HepG2 (cell line): ENCODE measurements at regions not wholly inside any gene's neighbourhood (a gene's known extent, or its start where the extent isn't known, plus 50 kb on each side); places are given as distances from the start of the nearest gene placed in this dataset.

ENCODE experiments used
- ATAC-seq: fragments of 200-7000 bp; cut with Tn5 transposase; 3 replicates; pipeline ENCODE4 v1.9.1; 2020; ENCODE audit warnings: mild to moderate bottlenecking, moderate library complexity
- BruUV-seq: library from RNA; stranded (reverse); fragments of 400-500 nt; replicated peaks from 2 replicates; lab custom pipeline; 2021; lab: Mats Ljungman, UMichigan
- CTCF ChIA-PET: fragments of 300-600 bp; formaldehyde crosslinking; extraction: SDS; loops from one replicate; lab custom pipeline; 2021; ENCODE audit warnings: low total read pairs, inconsistent platforms, low intra/inter-chr PET ratio; lab: Yijun Ruan, JAX
- POLR2A ChIA-PET: fragments of 350-600 bp; sonication (Branson Sonifier 250); formaldehyde crosslinking; loops from one replicate; lab custom pipeline; 2020; ENCODE audit warnings: antibody characterized with exemption, inconsistent platforms; lab: Yijun Ruan, JAX
- DNase-seq: peaks from one replicate; pipeline ENCODE4 v3.0.0-alpha.2; 2015; ENCODE audit warnings: low spot score
- FAIRE-seq: peaks from 3 replicates; lab custom pipeline; 2011; peaks lifted over from hg19 to GRCh38; lab: Jason Lieb, UNC
- H2AFZ ChIP-seq: one replicate; pipeline ENCODE4 v1.6.1; 2011; ENCODE audit warnings: low read length, inconsistent platforms
- H3K27ac ChIP-seq: fragments of 300-600 bp; 3 replicates; pipeline ENCODE4 v1.8.0; 2011; ENCODE audit warnings: mixed run types, mild to moderate bottlenecking, mixed read lengths, low read length, inconsistent platforms; ENCODE audit not compliant: insufficient read depth; ENCODE audit errors: extremely low read length
- H3K27me3 ChIP-seq, 2 experiments: fragments of 200-600 bp in 1 of 2; 2 replicates in 1 of 2; 3 replicates in 1 of 2; pipeline versions ENCODE4 v1.6.0 to v1.8.0; 2011; ENCODE audit warnings: low read length in 2 of 2, mild to moderate bottlenecking in 2 of 2, moderate library complexity in 2 of 2, inconsistent platforms in 1 of 2; ENCODE audit not compliant: insufficient read depth in 2 of 2, control insufficient read depth in 1 of 2
- H3K36me3 ChIP-seq, 2 experiments: fragments of 200-600 bp in 1 of 2; replicated peaks in 1 of 2; 2 replicates in 1 of 2; 3 replicates in 1 of 2; pipeline versions ENCODE4 v1.5.1 to v1.8.0; 2011; ENCODE audit warnings: low read length in 2 of 2, inconsistent platforms in 1 of 2; ENCODE audit not compliant: insufficient read depth in 2 of 2, control insufficient read depth in 1 of 2
- H3K4me1 ChIP-seq: 2 replicates; pipeline ENCODE4 v1.5.1; 2012; ENCODE audit warnings: low read length, inconsistent platforms; ENCODE audit not compliant: insufficient read depth
- H3K4me2 ChIP-seq: 2 replicates; pipeline ENCODE4 v1.6.0; 2011; ENCODE audit warnings: low read depth, low read length, inconsistent platforms
- H3K4me3 ChIP-seq, 3 experiments: fragments of 200-600 bp in 1 of 3; sonication (generic), shearing (Covaris generic) in 1 of 3; replicated peaks in 1 of 3; 2 replicates each; pipeline ENCODE4 v1.5.1; 2011 to 2016; ENCODE audit warnings: low read length in 3 of 3, inconsistent platforms in 2 of 3, low read depth in 2 of 3, mild to moderate bottlenecking in 2 of 3, control low read depth in 1 of 3, mixed read lengths in 1 of 3; ENCODE audit not compliant: insufficient read depth in 1 of 3
- H3K79me2 ChIP-seq: one replicate; pipeline ENCODE4 v1.6.1; 2011; ENCODE audit warnings: low read length, inconsistent platforms; ENCODE audit not compliant: insufficient read depth
- H3K9ac ChIP-seq: 2 replicates; pipeline ENCODE4 v1.6.0; 2011; ENCODE audit warnings: mild to moderate bottlenecking, low read depth, low read length, inconsistent platforms; ENCODE audit not compliant: insufficient read depth
- H3K9me3 ChIP-seq: 2 replicates; pipeline ENCODE4 v1.5.1; 2012; ENCODE audit warnings: mild to moderate bottlenecking, low read length
- H4K20me1 ChIP-seq: 2 replicates; pipeline ENCODE4 v1.6.0; 2011; ENCODE audit warnings: inconsistent platforms, mild to moderate bottlenecking, low read length, moderate library complexity; ENCODE audit not compliant: insufficient read depth
- ATF2 ChIP-seq: sonication (generic); formaldehyde crosslinking; IDR thresholded peaks from 2 replicates; pipeline ENCODE4 v1.4.0; 2020; ENCODE audit warnings: missing genetic modification reagents
- IRX3 ChIP-seq: sonication (generic); formaldehyde crosslinking; IDR thresholded peaks from 2 replicates; pipeline ENCODE4 v1.8.1; 2023; ENCODE audit warnings: mild to moderate bottlenecking, low read depth, missing genetic modification reagents, borderline replicate concordance
- JUN ChIP-seq: sonication (generic); formaldehyde crosslinking; IDR thresholded peaks from 2 replicates; pipeline ENCODE4 v1.4.0; 2020; ENCODE audit warnings: mild to moderate bottlenecking, missing genetic modification reagents
- MTERF4 ChIP-seq: sonication (generic); formaldehyde crosslinking; IDR thresholded peaks from 2 replicates; pipeline ENCODE4 v1.8.0; 2023; ENCODE audit warnings: mild to moderate bottlenecking, missing genetic modification reagents
- POLR2G ChIP-seq: fragments of 200-400 bp; formaldehyde crosslinking; IDR thresholded peaks from 2 replicates; pipeline ENCODE4 v1.6.1; 2018; ENCODE audit warnings: mild to moderate bottlenecking, low read depth, low read length, moderate library complexity
- SNAPC2 ChIP-seq: sonication (generic); formaldehyde crosslinking; IDR thresholded peaks from 2 replicates; pipeline ENCODE4 v1.8.1; 2022; ENCODE audit warnings: mild to moderate bottlenecking, missing genetic modification reagents
- YY1 ChIP-seq: IDR thresholded peaks from 2 replicates; pipeline ENCODE4 v1.6.1; 2011; ENCODE audit warnings: low read length, low read depth, moderate library complexity, mild to moderate bottlenecking; ENCODE audit not compliant: insufficient read depth, insufficient replicate concordance
- ZMAT5 ChIP-seq: sonication (generic); formaldehyde crosslinking; IDR thresholded peaks from 2 replicates; pipeline ENCODE4 v1.5.0; 2020; ENCODE audit warnings: mild to moderate bottlenecking, low read depth, missing genetic modification reagents, borderline replicate concordance
- ZNF10 ChIP-seq: sonication (generic); formaldehyde crosslinking; IDR thresholded peaks from 2 replicates; pipeline ENCODE4 v1.4.0; 2020; ENCODE audit warnings: mild to moderate bottlenecking, low read depth, missing genetic modification reagents, borderline replicate concordance
- ZNF136 ChIP-seq: sonication (generic); formaldehyde crosslinking; IDR thresholded peaks from 2 replicates; pipeline ENCODE4 v1.8.1; 2022; ENCODE audit warnings: low read depth, mild to moderate bottlenecking, moderate library complexity, missing genetic modification reagents
- ZNF234 ChIP-seq: sonication (generic); formaldehyde crosslinking; conservative IDR thresholded peaks from 2 replicates; pipeline ENCODE4 v1.5.1; 2020; ENCODE audit warnings: mild to moderate bottlenecking, missing genetic modification reagents
- ZNF530 ChIP-seq: sonication (generic); formaldehyde crosslinking; IDR thresholded peaks from 2 replicates; pipeline ENCODE4 v1.5.0; 2020; ENCODE audit warnings: low read depth, mild to moderate bottlenecking, missing genetic modification reagents
- ZNF597 ChIP-seq: sonication (generic); formaldehyde crosslinking; IDR thresholded peaks from 2 replicates; pipeline ENCODE4 v1.5.0; 2020; ENCODE audit warnings: missing genetic modification reagents
- ZNF615 ChIP-seq: sonication (generic); formaldehyde crosslinking; IDR thresholded peaks from 2 replicates; pipeline ENCODE4 v1.5.0; 2020; ENCODE audit warnings: mild to moderate bottlenecking, missing genetic modification reagents, borderline replicate concordance
- ZNF83 ChIP-seq: sonication (generic); formaldehyde crosslinking; IDR thresholded peaks from 2 replicates; pipeline ENCODE4 v1.4.0; 2020; ENCODE audit warnings: missing genetic modification reagents, mild to moderate bottlenecking, borderline replicate concordance
- ZSCAN30 ChIP-seq: sonication (generic); formaldehyde crosslinking; IDR thresholded peaks from 2 replicates; pipeline ENCODE4 v1.5.0; 2020; ENCODE audit warnings: mild to moderate bottlenecking, missing genetic modification reagents
- WGBS: methylation state at CpG from one replicate; pipeline ENCODE4 v1.1.6; 2017; ENCODE audit warnings: low lambda C conversion rate; 5-methylcytosine and 5-hydroxymethylcytosine counted together
- in situ Hi-C: cut with HindIII; loops from 2 replicates; pipeline ENCODE4 v1.10.0; 2017; ENCODE audit warnings: low pct_unique_long_range_greater_than_20kb; ENCODE audit not compliant: extremely low pct_ligation_motif_present
- intact Hi-C: fragments of 100-400 bp; cut with micrococcal nuclease; formaldehyde crosslinking; loops from one replicate; pipeline ENCODE4 v1.10.0; 2022; ENCODE audit not compliant: unreplicated experiment

- no peaks in the 10 kb centered on the region for H3K4me1 ChIP-seq
- intact Hi-C loops (no loop called here), in situ Hi-C loops (no loop called here)
- no TSS peak for BruUV-seq
- ATAC-seq = no peak
- TF ChIP-seq ZNF83 (CRISPR knock-in tag) (no peak), ZNF530 (CRISPR knock-in tag) (no peak), YY1 (no peak), ATF2 (CRISPR knock-in tag) (no peak), POLR2G (no peak), ZNF597 (CRISPR knock-in tag) (no peak)
- H3K9me3 ChIP-seq = 0 out of 2 replicates have a peak, but pooled peaks cover 7% of the 10 kb centered on the region
- ChIA-PET POLR2A (no interaction called here), CTCF (no interaction called here)
- 3% methylated on average over 2 of the region's 2 CpGs for WGBS
- no peak for DNase-seq
- no peak overlapping the region for H3K27ac ChIP-seq
- no peaks in the 10 kb centered on the region for H3K36me3 ChIP-seq
- no peaks in the 10 kb centered on the region for H3K79me2 ChIP-seq
- no peaks in the 10 kb centered on the region for H4K20me1 ChIP-seq
- no peak for FAIRE-seq
- H3K4me3 ChIP-seq = no peak overlapping the region
- no peak overlapping the region for H3K9ac ChIP-seq
- no peak overlapping the region for H3K4me2 ChIP-seq
- no peak overlapping the region for H2AFZ ChIP-seq
- no peaks in the 10 kb centered on the region for H3K27me3 ChIP-seq
Observed at GRCh38 chr15:26145796-26146195, 282.7 kb upstream of the ATP10A start.

- FAIRE-seq = no peak
- no peaks in the 10 kb centered on the region for H4K20me1 ChIP-seq
- DNase-seq = no peak
- intact Hi-C loops (no loop called here), in situ Hi-C loops (no loop called here)
- H3K4me2 ChIP-seq = no peak overlapping the region
- H3K9ac ChIP-seq = no peak overlapping the region
- no peaks in the 10 kb centered on the region for H3K79me2 ChIP-seq
- no peaks in the 10 kb centered on the region for H3K4me1 ChIP-seq
- H3K27me3 ChIP-seq = no peaks in the 10 kb centered on the region
- no peak overlapping the region for H2AFZ ChIP-seq
- H3K27ac ChIP-seq = no peak overlapping the region
- ATAC-seq = no peak
- 0 out of 2 replicates have a peak, but pooled peaks cover 7% of the 10 kb centered on the region for H3K9me3 ChIP-seq
- CTCF ChIA-PET = no interaction called here
- WGBS = 0% methylated on average over 2 of the region's 4 CpGs
- no peak overlapping the region for H3K4me3 ChIP-seq
- no TSS peak for BruUV-seq
- POLR2A ChIA-PET = no interaction called here
- no peaks in the 10 kb centered on the region for H3K36me3 ChIP-seq
- TF ChIP-seq ZNF10 (no peak), ZNF234 (CRISPR knock-in tag) (no peak), ZNF136 (CRISPR knock-in tag) (no peak), MTERF4 (CRISPR knock-in tag) (no peak), ZNF615 (CRISPR knock-in tag) (no peak), IRX3 (CRISPR knock-in tag) (no peak), JUN (CRISPR knock-in tag) (no peak), ZSCAN30 (CRISPR knock-in tag) (no peak), ZMAT5 (CRISPR knock-in tag) (no peak), SNAPC2 (CRISPR knock-in tag) (no peak)
Observed at GRCh38 chr15:26144836-26145235, 281.7 kb upstream of the ATP10A start.
